Suprapubic skin (tissue), 4 donors: ENCODE measurements at regions not wholly inside any gene's neighbourhood (a gene's known extent, or its start where the extent isn't known, plus 50 kb on each side); places are given as distances from the start of the nearest gene placed in this dataset.

Experiments
- DNase-seq, 2 donors: peaks; one replicate each; pipeline ENCODE4 v3.0.0-alpha.2; 2019; ENCODE audit warnings: low spot score in 2 of 2
- H3K27ac ChIP-seq: fragments of 200-600 bp; sonication (generic); one replicate; pipeline ENCODE4 v1.5.1; 2019
- H3K27me3 ChIP-seq: fragments of 200-600 bp; sonication (generic); one replicate; pipeline ENCODE4 v1.5.1; 2019
- H3K36me3 ChIP-seq: fragments of 200-600 bp; sonication (generic); one replicate; pipeline ENCODE4 v1.5.1; 2019
- H3K4me1 ChIP-seq: fragments of 200-600 bp; sonication (generic); one replicate; pipeline ENCODE4 v1.5.1; 2019
- H3K4me3 ChIP-seq: fragments of 200-600 bp; sonication (generic); one replicate; pipeline ENCODE4 v1.5.1; 2019; ENCODE audit warnings: mild to moderate bottlenecking
- H3K9me3 ChIP-seq: fragments of 200-600 bp; sonication (generic); one replicate; pipeline ENCODE4 v1.5.1; 2019
- EP300 ChIP-seq: sonication (generic); formaldehyde crosslinking; IDR thresholded peaks from one replicate; pipeline ENCODE4 v1.6.1; 2017; ENCODE audit warnings: antibody characterized with exemption
- POLR2A ChIP-seq, 2 donors: fragments of 450-650 bp; IDR thresholded peaks; one replicate each; pipeline ENCODE4 v1.6.1; 2017; ENCODE audit warnings: antibody characterized with exemption in 2 of 2, mild to moderate bottlenecking in 2 of 2, moderate library complexity in 2 of 2
- POLR2AphosphoS5 ChIP-seq, 3 donors: sonication (generic); formaldehyde crosslinking; IDR thresholded peaks; one replicate each; pipeline ENCODE4 v1.6.1; 2017; ENCODE audit warnings: antibody characterized with exemption in 3 of 3
- WGBS: methylation state at CpG from one replicate; pipeline ENCODE4 v1.1.5; 2018; 5-methylcytosine and 5-hydroxymethylcytosine counted together
- TF ChIP-seq, protein P1 (sequence below), 2 donors: fragments of 200-600 bp in 1 of 2; fragments of 450-650 bp in 1 of 2; sonication (generic) in 1 of 2; IDR thresholded peaks; one replicate each; pipeline ENCODE4 v1.5.1; 2016 to 2019; ENCODE audit warnings: antibody characterized with exemption in 2 of 2, mild to moderate bottlenecking in 1 of 2, moderate library complexity in 1 of 2

DNA sequence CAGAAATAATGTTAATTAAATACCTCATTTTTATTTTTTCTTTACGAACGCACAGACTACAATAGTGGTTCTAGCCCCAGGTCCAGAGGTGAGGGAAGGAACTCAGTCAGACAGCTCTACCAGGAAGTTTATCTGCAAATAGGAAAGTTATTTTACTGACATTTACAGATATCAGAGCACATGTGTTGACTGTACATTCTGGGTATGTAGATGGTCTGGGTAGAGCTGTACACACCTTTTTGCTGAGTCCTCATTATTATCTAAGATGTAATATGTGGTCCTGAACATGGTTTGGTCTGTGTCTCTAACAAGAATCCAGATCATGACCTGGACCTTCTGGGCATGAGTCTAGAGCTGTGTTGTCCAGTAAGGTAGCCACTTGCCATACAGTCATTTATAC, 74.6 kb upstream of the KIF5B start:
- Histone ChIP-seq H3K4me1 (peaks cover 3% of the 10 kb centered on the region), H3K4me3 (no peak overlapping the region), H3K36me3 (no peaks in the 10 kb centered on the region), H3K9me3 (no peaks in the 10 kb centered on the region), H3K27ac (no peak overlapping the region), H3K27me3 (no peaks in the 10 kb centered on the region)
- TF ChIP-seq, protein P1, sequence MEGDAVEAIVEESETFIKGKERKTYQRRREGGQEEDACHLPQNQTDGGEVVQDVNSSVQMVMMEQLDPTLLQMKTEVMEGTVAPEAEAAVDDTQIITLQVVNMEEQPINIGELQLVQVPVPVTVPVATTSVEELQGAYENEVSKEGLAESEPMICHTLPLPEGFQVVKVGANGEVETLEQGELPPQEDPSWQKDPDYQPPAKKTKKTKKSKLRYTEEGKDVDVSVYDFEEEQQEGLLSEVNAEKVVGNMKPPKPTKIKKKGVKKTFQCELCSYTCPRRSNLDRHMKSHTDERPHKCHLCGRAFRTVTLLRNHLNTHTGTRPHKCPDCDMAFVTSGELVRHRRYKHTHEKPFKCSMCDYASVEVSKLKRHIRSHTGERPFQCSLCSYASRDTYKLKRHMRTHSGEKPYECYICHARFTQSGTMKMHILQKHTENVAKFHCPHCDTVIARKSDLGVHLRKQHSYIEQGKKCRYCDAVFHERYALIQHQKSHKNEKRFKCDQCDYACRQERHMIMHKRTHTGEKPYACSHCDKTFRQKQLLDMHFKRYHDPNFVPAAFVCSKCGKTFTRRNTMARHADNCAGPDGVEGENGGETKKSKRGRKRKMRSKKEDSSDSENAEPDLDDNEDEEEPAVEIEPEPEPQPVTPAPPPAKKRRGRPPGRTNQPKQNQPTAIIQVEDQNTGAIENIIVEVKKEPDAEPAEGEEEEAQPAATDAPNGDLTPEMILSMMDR (IDR thresholded peaks at IDR 0.05) = no peak
- no peak for TF ChIP-seq POLR2AphosphoS5 (IDR thresholded peaks at IDR 0.05)
- no peak for TF ChIP-seq POLR2A (IDR thresholded peaks at IDR 0.05)
- TF ChIP-seq EP300 = no peak
- WGBS = 93% methylated on average over 2 of the region's 2 CpGs
- no peak for DNase-seq

DNA sequence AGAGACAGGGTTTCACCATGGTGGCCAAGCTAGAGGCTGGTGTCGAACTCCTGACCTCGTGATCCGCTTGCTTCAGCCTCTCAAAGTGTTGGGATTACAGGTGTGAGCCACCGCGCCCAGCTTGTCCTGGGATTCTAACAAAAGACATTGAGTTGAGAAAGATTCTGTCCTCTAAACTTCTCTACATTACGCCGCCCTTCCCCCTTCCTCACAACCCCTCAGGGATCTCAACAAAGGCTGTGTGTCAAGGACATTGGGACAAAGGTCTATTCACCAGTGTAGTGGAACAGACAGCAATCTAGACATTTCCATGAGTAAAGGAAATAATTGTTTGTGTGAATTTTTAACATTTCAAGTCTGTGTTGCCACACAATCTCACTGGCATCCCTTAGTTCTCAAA, 68.8 kb upstream of the KIF5B start:
- Histone ChIP-seq H3K27me3 (no peaks in the 10 kb centered on the region), H3K36me3 (no peaks in the 10 kb centered on the region), H3K4me1 (no peaks in the 10 kb centered on the region), H3K4me3 (no peak overlapping the region), H3K27ac (no peak overlapping the region), H3K9me3 (no peaks in the 10 kb centered on the region)
- WGBS = 74% methylated on average over 7 of the region's 7 CpGs
- TF ChIP-seq, protein P1 (IDR thresholded peaks at IDR 0.05) = no peak
- DNase-seq = no peak

DNA sequence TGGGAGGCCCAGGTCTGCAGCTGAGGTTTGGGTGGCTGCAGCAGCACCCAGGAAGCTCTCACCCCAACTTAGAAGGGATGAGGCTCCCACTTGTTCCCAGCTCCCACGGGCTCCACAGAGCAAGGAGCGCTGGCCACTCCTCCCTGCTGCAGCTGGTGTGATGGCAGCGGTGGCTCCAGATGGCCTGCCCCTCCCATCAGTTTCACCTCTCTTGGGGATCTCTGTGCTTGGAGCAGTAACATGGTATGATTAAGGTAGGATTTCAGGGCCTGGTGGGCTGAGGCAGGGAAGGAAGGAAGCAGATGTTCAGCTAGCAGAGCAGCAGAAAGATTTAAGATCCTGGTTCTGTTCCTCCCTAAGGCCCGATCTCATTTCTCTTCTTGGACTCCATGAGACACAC, 66.8 kb upstream of the KIF5B start:
- no peaks in the 10 kb centered on the region for H3K9me3 ChIP-seq
- no peaks in the 10 kb centered on the region for H3K4me1 ChIP-seq
- no peak overlapping the region for H3K27ac ChIP-seq
- TF ChIP-seq, protein P1 (IDR thresholded peaks at IDR 0.05) = no peak
- TF ChIP-seq POLR2A (IDR thresholded peaks at IDR 0.05) (no peak), EP300 (no peak), POLR2AphosphoS5 (IDR thresholded peaks at IDR 0.05) (no peak)
- no peak for DNase-seq
- no peak overlapping the region for H3K4me3 ChIP-seq
- H3K36me3 ChIP-seq = no peaks in the 10 kb centered on the region
- WGBS = 77% methylated on average over 3 of the region's 4 CpGs
- no peaks in the 10 kb centered on the region for H3K27me3 ChIP-seq

DNA sequence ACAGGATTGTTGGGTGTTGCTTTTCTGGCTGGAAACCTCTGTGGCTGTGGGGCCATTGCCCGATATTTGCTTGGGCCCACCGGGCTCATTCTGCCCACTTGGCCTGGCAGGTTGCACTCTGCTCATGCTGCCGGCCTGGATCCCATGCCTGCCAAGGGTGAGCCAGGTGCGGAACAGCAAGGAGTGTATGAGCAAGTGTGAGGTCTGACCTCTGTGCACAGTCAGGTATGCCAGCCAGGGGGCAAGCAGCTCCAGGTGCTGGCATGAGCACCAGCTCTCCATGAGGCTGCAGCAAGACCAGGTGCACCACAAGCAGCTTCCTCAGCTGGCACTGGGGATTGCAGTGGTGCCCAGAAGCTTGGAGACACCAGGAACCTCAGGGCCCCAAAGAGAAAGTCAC, 65.4 kb upstream of the KIF5B start:
- H3K4me1 ChIP-seq = no peaks in the 10 kb centered on the region
- no peak for DNase-seq
- H3K36me3 ChIP-seq = no peaks in the 10 kb centered on the region
- no peak for TF ChIP-seq POLR2A (IDR thresholded peaks at IDR 0.05)
- TF ChIP-seq POLR2AphosphoS5 (IDR thresholded peaks at IDR 0.05) = no peak
- TF ChIP-seq, protein P1 (IDR thresholded peaks at IDR 0.05) = no peak
- TF ChIP-seq EP300 = no peak
- H3K9me3 ChIP-seq = no peaks in the 10 kb centered on the region
- no peak overlapping the region for H3K27ac ChIP-seq
- H3K4me3 ChIP-seq = no peak overlapping the region
- no CpG with 5 or more reads among the region's 4 CpGs for WGBS
- no peaks in the 10 kb centered on the region for H3K27me3 ChIP-seq

DNA sequence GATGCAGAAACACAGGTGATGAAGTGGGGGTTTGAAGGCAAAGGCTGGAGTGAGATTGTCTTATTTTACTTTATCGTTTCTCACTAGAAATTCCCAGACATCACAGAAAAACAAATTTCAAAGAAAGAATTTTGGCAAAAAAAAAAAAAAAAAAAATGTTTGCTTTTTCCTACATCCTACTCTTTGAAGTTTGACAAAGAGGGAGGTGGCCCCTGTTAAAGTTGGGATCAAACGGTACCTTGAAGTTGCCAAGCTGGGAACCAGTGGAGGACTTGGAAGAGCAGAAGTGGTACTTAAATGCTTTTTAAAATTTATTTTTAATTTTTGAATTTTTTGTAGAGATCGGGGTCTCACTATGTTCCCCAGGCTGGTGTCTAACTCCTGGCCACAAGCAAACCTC, 63.9 kb upstream of the KIF5B start:
- no peak for TF ChIP-seq EP300
- no peak for TF ChIP-seq POLR2A (IDR thresholded peaks at IDR 0.05)
- TF ChIP-seq POLR2AphosphoS5 (IDR thresholded peaks at IDR 0.05) = no peak
- TF ChIP-seq, protein P1 (IDR thresholded peaks at IDR 0.05) = no peak
- DNase-seq = no peak
- Histone ChIP-seq H3K4me3 (no peak overlapping the region), H3K4me1 (no peaks in the 10 kb centered on the region), H3K36me3 (no peaks in the 10 kb centered on the region), H3K27ac (no peak overlapping the region), H3K9me3 (no peaks in the 10 kb centered on the region), H3K27me3 (no peaks in the 10 kb centered on the region)
- WGBS = 89% methylated on average over 3 of the region's 3 CpGs
